ENCODE measurements at regions not wholly inside any gene's neighbourhood (a gene's known extent, or its start where the extent isn't known, plus 50 kb on each side); places are given as distances from the start of the nearest gene placed in this dataset.

- TF ChIP-seq CTCF (IDR thresholded peaks at IDR 0.05; ENCODE audit: insufficient read depth, low read length), result no peak
- TF ChIP-seq, protein P1, sequence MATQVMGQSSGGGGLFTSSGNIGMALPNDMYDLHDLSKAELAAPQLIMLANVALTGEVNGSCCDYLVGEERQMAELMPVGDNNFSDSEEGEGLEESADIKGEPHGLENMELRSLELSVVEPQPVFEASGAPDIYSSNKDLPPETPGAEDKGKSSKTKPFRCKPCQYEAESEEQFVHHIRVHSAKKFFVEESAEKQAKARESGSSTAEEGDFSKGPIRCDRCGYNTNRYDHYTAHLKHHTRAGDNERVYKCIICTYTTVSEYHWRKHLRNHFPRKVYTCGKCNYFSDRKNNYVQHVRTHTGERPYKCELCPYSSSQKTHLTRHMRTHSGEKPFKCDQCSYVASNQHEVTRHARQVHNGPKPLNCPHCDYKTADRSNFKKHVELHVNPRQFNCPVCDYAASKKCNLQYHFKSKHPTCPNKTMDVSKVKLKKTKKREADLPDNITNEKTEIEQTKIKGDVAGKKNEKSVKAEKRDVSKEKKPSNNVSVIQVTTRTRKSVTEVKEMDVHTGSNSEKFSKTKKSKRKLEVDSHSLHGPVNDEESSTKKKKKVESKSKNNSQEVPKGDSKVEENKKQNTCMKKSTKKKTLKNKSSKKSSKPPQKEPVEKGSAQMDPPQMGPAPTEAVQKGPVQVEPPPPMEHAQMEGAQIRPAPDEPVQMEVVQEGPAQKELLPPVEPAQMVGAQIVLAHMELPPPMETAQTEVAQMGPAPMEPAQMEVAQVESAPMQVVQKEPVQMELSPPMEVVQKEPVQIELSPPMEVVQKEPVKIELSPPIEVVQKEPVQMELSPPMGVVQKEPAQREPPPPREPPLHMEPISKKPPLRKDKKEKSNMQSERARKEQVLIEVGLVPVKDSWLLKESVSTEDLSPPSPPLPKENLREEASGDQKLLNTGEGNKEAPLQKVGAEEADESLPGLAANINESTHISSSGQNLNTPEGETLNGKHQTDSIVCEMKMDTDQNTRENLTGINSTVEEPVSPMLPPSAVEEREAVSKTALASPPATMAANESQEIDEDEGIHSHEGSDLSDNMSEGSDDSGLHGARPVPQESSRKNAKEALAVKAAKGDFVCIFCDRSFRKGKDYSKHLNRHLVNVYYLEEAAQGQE (IDR thresholded peaks at IDR 0.05; ENCODE audit: insufficient replicate concordance, low read depth), result no peak
- TF ChIP-seq POLR2AphosphoS5 (IDR thresholded peaks at IDR 0.05; ENCODE audit: low read depth), result no peak
Measured at GRCh38 chr2:230657462-230657861, 55.2 kb upstream of the CAB39 start.

Data from HL-60 (cell line).